DND-41 (cell line): ENCODE measurements at regions not wholly inside any gene's neighbourhood (a gene's known extent, or its start where the extent isn't known, plus 50 kb on each side); places are given as distances from the start of the nearest gene placed in this dataset.

Experiments used
- EZH2 ChIP-seq: IDR thresholded peaks from 3 replicates; pipeline ENCODE4 v1.6.1; 2012; ENCODE audit warnings: borderline replicate concordance, low read depth, mild to moderate bottlenecking, moderate library complexity, low read length, inconsistent platforms; ENCODE audit not compliant: severe bottlenecking
- TF ChIP-seq, protein P1 (sequence below): IDR thresholded peaks from 2 replicates; pipeline ENCODE4 v1.5.1; 2012; ENCODE audit warnings: borderline replicate concordance, low read length, moderate library complexity, mild to moderate bottlenecking; ENCODE audit not compliant: poor library complexity, severe bottlenecking; ENCODE audit errors: extremely low read depth

DNA sequence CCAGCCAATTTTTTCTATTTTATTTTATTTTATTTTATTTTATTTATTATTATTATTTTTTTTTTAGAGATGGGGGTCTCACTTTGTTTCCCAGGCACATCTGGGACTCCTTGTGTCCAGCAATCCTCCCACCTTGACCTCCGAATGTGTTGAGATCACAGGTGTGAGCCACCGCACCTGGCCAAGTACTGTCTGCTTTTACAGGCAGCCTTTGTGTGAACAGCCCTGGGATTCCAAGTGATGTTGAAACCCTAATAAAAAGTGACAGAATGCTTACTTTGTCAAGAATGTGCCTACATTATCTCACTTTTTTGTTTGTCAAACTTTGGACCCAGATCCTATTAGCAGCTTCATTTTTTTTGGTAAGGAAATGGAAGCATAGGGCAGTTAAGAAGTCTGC lies 220.1 kb upstream of the EDNRB start:
- no peak for TF ChIP-seq EZH2
- TF ChIP-seq, protein P1, sequence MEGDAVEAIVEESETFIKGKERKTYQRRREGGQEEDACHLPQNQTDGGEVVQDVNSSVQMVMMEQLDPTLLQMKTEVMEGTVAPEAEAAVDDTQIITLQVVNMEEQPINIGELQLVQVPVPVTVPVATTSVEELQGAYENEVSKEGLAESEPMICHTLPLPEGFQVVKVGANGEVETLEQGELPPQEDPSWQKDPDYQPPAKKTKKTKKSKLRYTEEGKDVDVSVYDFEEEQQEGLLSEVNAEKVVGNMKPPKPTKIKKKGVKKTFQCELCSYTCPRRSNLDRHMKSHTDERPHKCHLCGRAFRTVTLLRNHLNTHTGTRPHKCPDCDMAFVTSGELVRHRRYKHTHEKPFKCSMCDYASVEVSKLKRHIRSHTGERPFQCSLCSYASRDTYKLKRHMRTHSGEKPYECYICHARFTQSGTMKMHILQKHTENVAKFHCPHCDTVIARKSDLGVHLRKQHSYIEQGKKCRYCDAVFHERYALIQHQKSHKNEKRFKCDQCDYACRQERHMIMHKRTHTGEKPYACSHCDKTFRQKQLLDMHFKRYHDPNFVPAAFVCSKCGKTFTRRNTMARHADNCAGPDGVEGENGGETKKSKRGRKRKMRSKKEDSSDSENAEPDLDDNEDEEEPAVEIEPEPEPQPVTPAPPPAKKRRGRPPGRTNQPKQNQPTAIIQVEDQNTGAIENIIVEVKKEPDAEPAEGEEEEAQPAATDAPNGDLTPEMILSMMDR = no peak
